IMR-90 (cell line): ENCODE measurements at regions not wholly inside any gene's neighbourhood (a gene's known extent, or its start where the extent isn't known, plus 50 kb on each side); places are given as distances from the start of the nearest gene placed in this dataset.

Experiments used
- ATAC-seq: fragments of 200-7000 bp; cut with Tn5 transposase; 2 replicates; pipeline ENCODE4 v1.9.1; 2020; ENCODE audit warnings: low read depth, mild to moderate bottlenecking, moderate library complexity
- BruUV-seq: library from RNA; stranded (reverse); fragments of 400-500 nt; replicated peaks from 2 replicates; lab custom pipeline; 2021; lab: Mats Ljungman, UMichigan
- CTCF ChIA-PET: fragments of 300-600 bp; formaldehyde crosslinking; extraction: SDS; loops from one replicate; lab custom pipeline; 2021; ENCODE audit warnings: antibody characterized with exemption; lab: Yijun Ruan, JAX
- POLR2A ChIA-PET: fragments of 300-600 bp; sonication (Branson Sonifier 250); formaldehyde crosslinking; loops from one replicate; lab custom pipeline; 2022; ENCODE audit warnings: antibody characterized with exemption; ENCODE audit not compliant: unreplicated experiment; lab: Charles Lee
- DNase-seq: peaks from one replicate; pipeline ENCODE4 v3.0.0; 2013
- H2AFZ ChIP-seq: replicated peaks from 2 replicates; pipeline ENCODE3; 2013; ENCODE audit warnings: low read length, mild to moderate bottlenecking; ENCODE audit not compliant: poor library complexity
- H2AK5ac ChIP-seq: 2 replicates; pipeline ENCODE4 v1.6.1; 2013; ENCODE audit warnings: low read depth, low read length, inconsistent platforms
- H2AK9ac ChIP-seq: replicated peaks from 2 replicates; pipeline ENCODE3; 2013; ENCODE audit warnings: mild to moderate bottlenecking, low read depth, low read length, moderate library complexity; ENCODE audit not compliant: poor library complexity
- H2BK120ac ChIP-seq: 2 replicates; pipeline ENCODE4 v1.6.1; 2013; ENCODE audit warnings: low read depth, low read length, inconsistent platforms
- H2BK15ac ChIP-seq: 3 replicates; pipeline ENCODE4 v1.6.1; 2013; ENCODE audit warnings: low read depth, low read length, inconsistent platforms
- H2BK20ac ChIP-seq: 2 replicates; pipeline ENCODE4 v1.6.1; 2013; ENCODE audit warnings: low read depth, mild to moderate bottlenecking, inconsistent platforms, low read length, moderate library complexity
- H2BK5ac ChIP-seq: 2 replicates; pipeline ENCODE4 v1.6.1; 2013; ENCODE audit warnings: mild to moderate bottlenecking, low read depth, low read length, inconsistent platforms; ENCODE audit not compliant: poor library complexity, severe bottlenecking
- H3K14ac ChIP-seq: replicated peaks from 2 replicates; pipeline ENCODE4 v1.6.1; 2013; ENCODE audit warnings: low read depth, low read length, inconsistent platforms
- H3K18ac ChIP-seq: 2 replicates; pipeline ENCODE4 v1.6.1; 2013; ENCODE audit warnings: low read depth, low read length, control low read depth
- H3K23ac ChIP-seq: 2 replicates; pipeline ENCODE4 v1.6.1; 2013; ENCODE audit warnings: low read depth, low read length, inconsistent platforms
- H3K27ac ChIP-seq: 2 replicates; pipeline ENCODE4 v1.5.1; 2013; ENCODE audit warnings: mild to moderate bottlenecking, control low read depth, low read length; ENCODE audit not compliant: insufficient read depth
- H3K27me3 ChIP-seq: 2 replicates; pipeline ENCODE4 v1.6.1; 2013; ENCODE audit warnings: low read length; ENCODE audit not compliant: control insufficient read depth, insufficient read depth
- H3K36me3 ChIP-seq: 2 replicates; pipeline ENCODE4 v1.6.1; 2013; ENCODE audit warnings: low read length, mixed read lengths; ENCODE audit not compliant: control insufficient read depth, insufficient read depth
- H3K4ac ChIP-seq: 2 replicates; pipeline ENCODE4 v1.6.1; 2013; ENCODE audit warnings: low read depth, low read length, inconsistent platforms
- H3K4me1 ChIP-seq: 2 replicates; pipeline ENCODE4 v1.6.1; 2013; ENCODE audit warnings: low read length, mixed read lengths; ENCODE audit not compliant: control insufficient read depth, insufficient read depth
- H3K4me2 ChIP-seq: 2 replicates; pipeline ENCODE4 v1.6.1; 2013; ENCODE audit warnings: low read depth, mild to moderate bottlenecking, control low read depth, low read length, moderate library complexity
- H3K4me3 ChIP-seq: 2 replicates; pipeline ENCODE4 v1.5.1; 2013; ENCODE audit warnings: low read depth, mild to moderate bottlenecking, control low read depth, low read length, moderate library complexity; ENCODE audit not compliant: insufficient read depth
- H3K56ac ChIP-seq: 2 replicates; pipeline ENCODE4 v1.6.1; 2013; ENCODE audit warnings: low read length, inconsistent platforms; ENCODE audit not compliant: insufficient read depth; ENCODE audit errors: extremely low read depth
- H3K79me1 ChIP-seq, 2 experiments: 2 replicates each; pipeline ENCODE4 v1.6.1; 2013; ENCODE audit warnings: low read length in 2 of 2, inconsistent platforms in 1 of 2, low read depth in 1 of 2
- H3K9ac ChIP-seq: 2 replicates; pipeline ENCODE4 v1.6.1; 2013; ENCODE audit warnings: low read depth, low read length, control low read depth
- H3K9me1 ChIP-seq: 2 replicates; pipeline ENCODE4 v1.6.1; 2013; ENCODE audit warnings: low read length, inconsistent platforms; ENCODE audit not compliant: insufficient read depth
- H3K9me3 ChIP-seq: 2 replicates; pipeline ENCODE4 v1.6.1; 2013; ENCODE audit warnings: low read length; ENCODE audit not compliant: control insufficient read depth, insufficient read depth
- H4K20me1 ChIP-seq: 2 replicates; pipeline ENCODE4 v1.6.1; 2013; ENCODE audit warnings: low read length, inconsistent platforms; ENCODE audit not compliant: insufficient read depth
- H4K5ac ChIP-seq: 2 replicates; pipeline ENCODE4 v1.6.1; 2013; ENCODE audit warnings: mild to moderate bottlenecking, low read depth, low read length, control low read depth
- H4K8ac ChIP-seq, 2 experiments: 2 replicates each; pipeline ENCODE4 v1.6.1; 2013; ENCODE audit warnings: low read depth in 2 of 2, low read length in 2 of 2, control low read depth in 1 of 2, inconsistent platforms in 1 of 2
- H4K91ac ChIP-seq: 2 replicates; pipeline ENCODE4 v1.6.1; 2013; ENCODE audit warnings: low read depth, low read length, inconsistent platforms; ENCODE audit not compliant: insufficient read depth
- CEBPB ChIP-seq: IDR thresholded peaks from 2 replicates; pipeline ENCODE4 v1.6.1; 2012; ENCODE audit warnings: low read depth, low read length, improper control_type of control experiment
- CTCF ChIP-seq: conservative IDR thresholded peaks from 2 replicates; pipeline ENCODE4 v1.5.1; 2012; ENCODE audit warnings: mild to moderate bottlenecking, low read depth, low read length, improper control_type of control experiment
- MAFK ChIP-seq: IDR thresholded peaks from 2 replicates; pipeline ENCODE4 v1.6.1; 2012; ENCODE audit warnings: low read depth, low read length, improper control_type of control experiment
- NFE2L2 ChIP-seq: fragments of 150-350 bp; IDR thresholded peaks from 2 replicates; pipeline ENCODE4 v1.6.1; 2016; ENCODE audit warnings: low read depth, mild to moderate bottlenecking, low read length
- POLR2A ChIP-seq: IDR thresholded peaks from 2 replicates; pipeline ENCODE4 v1.6.1; 2012; ENCODE audit warnings: mild to moderate bottlenecking, low read depth, low read length
- RAD21 ChIP-seq: IDR thresholded peaks from 2 replicates; pipeline ENCODE4 v1.6.1; 2012; ENCODE audit warnings: low read length, improper control_type of control experiment
- USF2 ChIP-seq: fragments of 150-350 bp; IDR thresholded peaks from 2 replicates; pipeline ENCODE4 v1.6.1; 2017; ENCODE audit warnings: mild to moderate bottlenecking, antibody characterized with exemption, low read length, low read depth
- WGBS, 2 experiments: methylation state at CpG; one replicate each; pipeline versions ENCODE4 v1.1.5 to v1.1.7; 2013; ENCODE audit warnings: missing lambda C conversion rate in 2 of 2; ENCODE audit not compliant: insufficient read length in 1 of 2; ENCODE audit errors: extremely low coverage in 2 of 2; 5-methylcytosine and 5-hydroxymethylcytosine counted together
- dilution Hi-C: fragments of 300-500 bp; cut with HindIII; formaldehyde crosslinking; loops from one replicate; pipeline ENCODE4 v1.14.3; 2018; ENCODE audit warnings: low sequenced_read_pairs; ENCODE audit not compliant: unreplicated experiment
- in situ Hi-C: fragments of 300-500 bp; cut with MboI; formaldehyde crosslinking; loops from 3 replicates; pipeline ENCODE4 v1.14.3; 2019; ENCODE audit warnings: low sequenced_read_pairs, inconsistent platforms, mixed read lengths
- intact Hi-C: fragments of 100-400 bp; cut with micrococcal nuclease; formaldehyde crosslinking; loops from 2 replicates; pipeline ENCODE4 v1.10.0; 2022

- no peak overlapping the region for H4K91ac ChIP-seq
- intact Hi-C loops, result no loop called here
- no peak overlapping the region for H3K9ac ChIP-seq
- H3K4me1 ChIP-seq, result peaks cover 2% of the 10 kb centered on the region; the same call in 1 of the 2 replicates
- H3K36me3 ChIP-seq, result no peaks in the 10 kb centered on the region
- CTCF ChIA-PET, result interaction anchor here (1.3 kb wide), 1 partner anchor 87 kb away, joined by 6 read pairs; no protein-coding TSS in a partner anchor
- no peak overlapping the region for H2AFZ ChIP-seq
- H3K23ac ChIP-seq, result no peak overlapping the region
- peak; percentile 24 for TF ChIP-seq CTCF
- no peak for TF ChIP-seq POLR2A
- TF ChIP-seq RAD21, result peak; percentile 29; the same call in 1 of the 2 replicates
- no peak for TF ChIP-seq CEBPB
- no peak for TF ChIP-seq USF2
- TF ChIP-seq MAFK, result no peak
- TF ChIP-seq NFE2L2, result no peak
- H3K56ac ChIP-seq, result no peak overlapping the region
- H3K14ac ChIP-seq, result no peak overlapping the region
- H3K4me3 ChIP-seq, result no peak overlapping the region
- dilution Hi-C loops, result no loop called here
- no peak overlapping the region for H2AK5ac ChIP-seq
- H4K8ac ChIP-seq, result 0 out of 4 replicates have a peak overlapping the region, but pooled peaks of 1 of the 2 experiments have one; percentile 29
- H3K18ac ChIP-seq, result no peak overlapping the region
- peak overlapping the region; percentile 63; the same call in 1 of the 3 replicates for H2BK15ac ChIP-seq
- H2BK20ac ChIP-seq, result peak overlapping the region; percentile 20; the same call in 1 of the 2 replicates
- H2BK5ac ChIP-seq, result no peak overlapping the region
- no peaks in the 10 kb centered on the region for H3K79me1 ChIP-seq
- no peak for ATAC-seq
- H3K9me1 ChIP-seq, result peaks cover 4% of the 10 kb centered on the region; the same call in 1 of the 2 replicates
- H2BK120ac ChIP-seq, result 0 out of 2 replicates have a peak overlapping the region, but pooled peaks have one; percentile 28
- H3K4ac ChIP-seq, result peak overlapping the region; percentile 19; the same call in 1 of the 2 replicates
- H4K20me1 ChIP-seq, result no peaks in the 10 kb centered on the region
- DNase-seq, result no peak
- H3K27ac ChIP-seq, result no peak overlapping the region
- no peak overlapping the region for H4K5ac ChIP-seq
- no peaks in the 10 kb centered on the region for H3K27me3 ChIP-seq
- H2AK9ac ChIP-seq, result no peak overlapping the region
- no TSS peak for BruUV-seq
- in situ Hi-C loops, result no loop called here
- no peak overlapping the region for H3K4me2 ChIP-seq
- POLR2A ChIA-PET, result no interaction called here
- peaks cover 2% of the 10 kb centered on the region for H3K9me3 ChIP-seq
- no CpG with 5 or more reads among the region's 2 CpGs for WGBS, 2 experiments
Measured at GRCh38 chr13:28548872-28549271, 53.9 kb upstream of the FLT1 start.
